GM21528 (cell line): ENCODE measurements at regions not wholly inside any gene's neighbourhood (a gene's known extent, or its start where the extent isn't known, plus 50 kb on each side); places are given as distances from the start of the nearest gene placed in this dataset.
"Not testable (repeated sequence)": the region's sequence is repeated elsewhere in the genome, so short reads cannot be mapped to it uniquely, and the experiment has no call there.

Experiments
- ATAC-seq: cut with Tn5 transposase; IDR thresholded peaks from one replicate; pipeline ENCODE4 v1.9.1; 2021; ENCODE audit warnings: mild to moderate bottlenecking, moderate library complexity; ENCODE audit not compliant: unreplicated experiment, low FRiP score

DNA sequence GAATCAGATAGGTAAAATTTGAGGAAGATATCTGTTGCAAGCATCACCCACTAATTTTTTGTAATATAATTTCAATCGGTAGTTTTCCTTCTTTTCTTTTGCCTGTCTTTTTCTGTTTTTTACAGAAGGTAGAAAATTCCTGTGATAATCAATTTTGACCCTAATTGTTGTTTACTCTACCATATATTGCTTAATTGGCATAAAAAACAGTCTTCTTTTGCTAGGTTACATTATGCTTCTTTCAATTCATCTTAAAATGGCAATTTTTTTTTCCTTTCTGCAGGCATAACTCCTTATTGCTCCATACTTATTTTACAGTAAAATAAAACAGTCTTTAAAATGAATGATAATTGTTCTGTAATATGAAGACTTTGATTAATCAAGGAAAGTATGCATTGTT is 286.2 kb upstream of the LRP1B start:
- no peak for ATAC-seq

DNA sequence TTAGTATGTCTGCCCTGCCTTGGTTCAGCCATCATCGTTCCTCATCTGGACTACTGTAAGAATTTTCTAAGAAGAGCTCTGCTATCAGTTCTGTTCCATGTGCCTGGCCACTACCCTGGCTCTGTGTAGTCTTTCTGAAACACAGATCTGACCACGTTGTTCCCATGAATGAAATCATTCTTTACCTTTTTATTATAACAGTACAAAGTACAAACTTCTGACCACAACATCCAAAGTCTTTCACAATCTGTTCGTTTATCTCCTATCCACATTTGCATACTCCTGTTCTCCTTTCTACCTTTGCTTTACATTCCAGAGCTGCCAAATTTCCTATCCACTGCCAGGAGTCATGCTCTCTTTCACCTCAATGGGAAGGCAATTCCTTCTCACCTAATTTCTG is 284.6 kb upstream of the LRP1B start:
- ATAC-seq: no peak

DNA sequence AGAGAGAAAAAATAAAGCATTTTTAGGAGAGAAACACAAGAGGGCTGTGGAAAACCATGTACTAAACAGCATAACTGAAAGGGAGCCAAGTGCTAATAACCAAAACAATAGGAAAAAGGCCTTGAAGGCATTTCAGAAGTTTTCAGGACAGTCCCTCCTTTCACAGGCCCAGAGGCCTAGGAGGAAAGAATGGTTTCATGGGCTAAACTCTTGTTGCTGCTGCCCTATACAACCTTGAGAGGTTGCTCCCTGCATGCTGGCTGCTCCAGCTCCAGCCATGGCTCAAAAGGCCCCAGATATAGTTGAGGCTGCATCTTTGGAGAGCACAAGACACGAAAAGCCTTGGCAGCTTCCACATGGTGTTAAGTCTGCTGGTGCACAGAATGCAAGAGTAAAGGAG is 267.4 kb upstream of the LRP1B start:
- no peak for ATAC-seq

DNA sequence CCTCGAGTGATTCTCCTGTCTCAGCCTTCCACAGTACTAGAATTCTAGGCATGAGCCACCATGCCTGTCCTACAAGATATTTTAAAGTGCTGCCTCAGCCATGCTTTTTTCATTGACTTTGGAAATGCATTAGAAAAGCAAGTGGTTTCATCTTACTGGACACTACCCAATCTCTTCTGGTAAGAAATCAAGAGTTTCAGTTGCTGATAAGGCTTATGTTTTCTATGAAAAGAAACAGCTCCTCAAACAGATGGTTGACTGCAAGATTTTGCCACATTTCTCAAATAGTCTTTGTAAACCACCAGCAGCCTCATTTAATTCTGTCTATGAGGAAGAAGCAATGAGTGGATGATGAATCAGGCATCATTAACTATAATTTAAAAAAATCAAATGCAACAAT is 264.5 kb upstream of the LRP1B start:
- ATAC-seq: no peak

DNA sequence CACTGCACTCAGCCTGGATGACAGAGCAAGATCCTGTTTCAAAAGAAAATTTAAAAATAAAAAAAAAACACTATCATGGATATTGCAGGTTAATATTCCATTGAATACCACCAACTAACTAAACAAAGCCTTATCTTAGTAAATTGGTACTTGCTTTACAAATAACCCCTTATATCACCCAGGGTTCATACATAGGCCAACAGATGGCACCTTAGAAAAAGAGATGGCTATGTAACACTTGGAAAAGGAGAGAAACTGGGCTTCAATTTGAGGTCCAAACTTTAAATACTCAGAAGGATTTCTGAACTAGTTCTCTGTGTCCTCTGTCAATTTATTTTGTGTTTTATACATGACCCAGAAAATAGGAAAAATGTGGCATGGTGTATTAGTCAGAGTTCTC is 249.6 kb upstream of the LRP1B start:
- ATAC-seq: no peak

DNA sequence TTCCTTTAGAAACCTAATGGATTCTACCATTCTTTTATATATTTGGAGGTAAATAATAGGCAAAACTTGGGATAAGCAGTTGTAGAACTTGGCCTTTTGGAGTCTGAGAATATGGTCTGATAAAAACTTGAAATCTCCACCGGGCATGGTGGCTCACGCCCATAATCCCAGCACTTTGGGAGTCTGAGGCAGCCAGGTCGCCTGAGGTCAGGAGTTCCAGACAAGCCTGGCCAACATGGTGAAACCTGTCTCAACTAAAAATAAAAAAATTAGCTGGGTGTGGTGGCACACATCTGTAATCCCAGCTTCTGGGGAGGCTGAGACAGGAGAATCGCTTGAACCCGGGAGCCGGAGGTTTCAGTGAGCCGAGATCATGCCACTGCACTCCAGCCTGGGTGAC is 231.3 kb upstream of the LRP1B start:
- not testable (repeated sequence) for ATAC-seq

DNA sequence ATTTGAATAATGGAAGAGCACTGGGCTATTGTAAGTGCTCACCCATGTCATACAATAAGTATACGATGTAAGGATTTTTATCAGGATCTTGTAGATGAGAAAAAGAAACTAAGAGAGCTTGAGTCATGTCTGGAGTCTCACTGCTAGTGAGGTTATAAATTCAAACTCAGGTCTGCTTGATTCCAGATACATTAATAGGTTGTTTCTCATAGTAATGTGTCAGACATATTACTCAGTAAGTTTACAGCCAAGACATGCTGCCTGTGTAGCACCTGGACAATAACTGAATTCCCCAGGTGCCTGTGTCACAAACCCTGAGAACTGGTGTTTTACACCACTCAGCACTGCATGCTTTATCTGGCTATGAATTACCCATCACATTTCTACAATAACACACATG is 216.9 kb upstream of the LRP1B start:
- ATAC-seq: no peak

DNA sequence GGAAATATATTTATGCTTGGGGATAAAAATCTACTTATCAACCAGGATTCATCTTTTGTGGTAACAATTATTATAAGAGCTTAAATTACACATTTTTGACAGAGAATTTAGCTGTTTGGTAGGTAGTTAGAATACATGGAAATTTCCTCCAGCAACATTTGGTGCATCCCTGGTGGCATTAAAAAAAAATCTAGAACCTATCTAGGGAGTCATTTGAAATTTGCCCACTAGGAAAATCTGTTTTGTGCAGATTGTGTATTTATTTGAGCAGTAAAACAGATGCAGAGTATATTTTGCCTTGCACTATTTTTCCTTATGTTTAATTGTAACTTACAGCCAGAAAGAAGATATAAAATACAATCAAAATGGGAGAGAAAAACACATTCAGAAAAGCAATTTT is 208.4 kb upstream of the LRP1B start:
- no peak for ATAC-seq

DNA sequence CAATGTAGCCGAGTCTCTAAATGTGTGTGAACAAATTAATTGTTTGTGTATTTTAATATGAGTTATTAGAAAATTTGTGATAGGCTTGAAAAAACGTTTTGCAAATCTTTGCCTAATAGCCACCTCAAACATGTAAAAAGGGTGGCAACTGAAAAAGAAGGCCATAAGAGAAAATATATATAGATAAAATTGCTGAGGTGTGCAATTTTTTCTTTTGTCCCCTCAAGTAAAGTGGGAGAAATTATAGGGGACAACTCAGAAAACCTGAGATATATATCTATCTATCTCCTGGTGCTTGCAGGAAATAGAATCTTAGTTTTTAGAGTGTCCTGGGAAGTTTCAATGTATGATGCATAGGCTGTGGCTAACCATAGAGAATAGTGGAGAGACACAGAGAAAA is 201.4 kb upstream of the LRP1B start:
- no peak for ATAC-seq

DNA sequence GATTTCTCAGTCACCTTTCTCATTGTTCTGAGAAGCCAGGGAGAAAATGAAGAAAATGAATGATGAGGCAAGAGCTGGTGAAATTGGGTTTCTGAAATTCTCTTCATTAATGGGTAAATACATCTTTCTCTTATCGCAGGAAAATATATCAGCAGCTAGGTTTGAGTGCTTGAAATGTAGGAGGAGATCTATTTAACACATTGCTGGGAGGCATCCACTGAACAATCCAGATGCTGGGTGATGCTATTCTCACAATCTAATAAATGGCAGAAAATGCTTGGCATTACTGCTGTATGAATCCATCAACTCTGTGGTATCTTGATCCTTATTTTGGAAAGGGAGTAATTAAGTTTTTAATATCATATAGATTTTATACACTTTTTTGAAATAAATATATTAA is 199.6 kb upstream of the LRP1B start:
- no peak for ATAC-seq

DNA sequence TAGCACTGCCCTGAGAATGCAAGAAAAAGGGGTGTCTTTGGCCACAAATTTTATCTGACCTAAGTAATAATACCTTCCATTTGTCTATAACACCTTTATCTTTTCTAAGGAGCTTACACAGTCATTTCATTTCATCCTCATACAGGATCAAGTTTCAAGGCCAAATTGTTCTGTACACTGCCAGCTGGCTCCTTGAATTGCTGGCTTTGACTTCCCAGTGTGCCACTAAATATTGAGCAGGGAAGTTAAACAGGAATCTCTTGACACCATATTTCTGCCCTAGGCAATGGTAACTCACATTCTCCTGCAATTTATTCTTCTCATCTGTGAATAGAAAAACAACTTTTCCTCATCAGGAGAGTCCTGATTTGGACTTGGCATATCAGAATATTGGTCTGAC is 195.1 kb upstream of the LRP1B start:
- no peak for ATAC-seq

DNA sequence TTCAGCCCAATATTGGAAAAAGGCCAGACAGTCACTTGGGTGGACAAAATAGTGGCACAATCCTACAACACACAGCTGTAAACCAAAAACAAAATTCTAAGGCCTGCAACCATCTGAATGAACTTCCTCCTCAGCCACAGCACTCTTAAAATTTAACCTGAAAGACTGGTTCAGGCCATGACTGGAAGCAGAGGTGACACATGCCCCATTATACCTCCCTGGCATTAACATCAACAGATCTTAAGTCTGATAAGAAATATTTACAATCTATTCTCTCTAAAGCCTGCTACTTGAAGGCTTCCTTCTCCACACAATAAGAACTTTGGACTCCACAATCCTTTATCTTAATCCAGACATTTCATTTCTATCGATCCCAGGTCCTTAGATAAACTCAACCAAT is 192.4 kb upstream of the LRP1B start:
- no peak for ATAC-seq

DNA sequence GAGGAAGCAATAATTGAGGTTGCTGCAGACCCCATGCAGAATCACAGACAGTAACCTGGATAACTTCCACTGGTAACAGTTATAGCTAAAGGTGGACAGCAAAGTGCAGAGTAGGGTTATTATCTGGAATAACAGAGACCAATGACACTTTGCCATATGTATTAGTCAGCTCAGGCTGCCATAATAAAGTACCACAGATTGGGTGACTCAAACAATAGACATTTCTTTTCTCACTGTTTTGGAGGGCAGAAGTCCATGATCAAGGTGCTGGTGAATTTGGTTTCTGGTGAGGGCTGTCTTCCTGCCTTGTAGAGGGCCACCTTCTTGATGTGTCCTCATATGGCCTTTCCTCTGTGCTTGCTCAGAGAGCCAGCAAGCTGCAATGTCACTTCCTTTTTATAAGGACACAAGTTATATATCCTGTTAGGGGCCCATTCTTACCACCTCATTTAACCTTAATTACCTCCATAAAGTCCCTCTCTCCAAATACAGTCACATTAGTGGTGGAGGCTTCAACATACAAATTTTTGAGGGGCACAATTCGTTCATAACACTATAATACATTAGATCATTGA is 191.0 kb upstream of the LRP1B start:
- no peak for ATAC-seq

DNA sequence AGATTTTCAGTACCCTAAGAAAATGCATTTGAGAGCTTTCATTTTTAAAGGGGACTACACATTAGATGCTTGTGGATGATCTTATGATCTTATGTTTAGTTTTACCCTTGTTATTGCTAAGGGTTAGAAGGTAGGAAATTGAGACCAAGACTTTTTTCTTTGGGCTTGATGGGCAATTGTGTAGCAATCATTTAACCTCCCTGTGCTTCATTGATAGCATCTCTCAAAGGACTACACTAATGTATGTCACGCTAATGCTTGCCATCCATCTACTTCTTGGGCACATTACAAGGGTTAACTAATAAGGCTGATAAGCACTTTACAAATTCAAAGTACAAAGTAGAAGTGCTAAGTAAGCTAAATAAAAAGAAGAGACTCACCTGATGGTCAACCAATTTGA is 189.3 kb upstream of the LRP1B start:
- no peak for ATAC-seq

DNA sequence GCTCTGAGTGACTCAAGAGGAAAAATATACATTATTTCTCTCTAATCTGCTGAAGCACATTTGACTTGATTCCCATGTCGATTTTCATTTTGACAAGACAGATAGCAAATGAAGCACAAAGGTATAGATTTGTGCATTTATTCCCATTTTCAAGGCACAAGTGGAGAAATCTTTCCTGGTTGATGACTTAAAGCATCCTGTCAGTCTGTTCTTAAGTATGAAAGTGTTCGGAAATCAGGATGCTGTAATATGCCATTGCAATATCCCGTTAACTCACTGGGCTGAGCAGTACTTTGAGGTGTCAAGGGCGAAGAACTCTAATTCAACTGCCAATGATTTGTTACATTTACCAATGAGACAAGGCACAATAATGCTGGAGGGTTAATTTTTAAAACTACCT is 185.2 kb upstream of the LRP1B start:
- ATAC-seq: no peak

DNA sequence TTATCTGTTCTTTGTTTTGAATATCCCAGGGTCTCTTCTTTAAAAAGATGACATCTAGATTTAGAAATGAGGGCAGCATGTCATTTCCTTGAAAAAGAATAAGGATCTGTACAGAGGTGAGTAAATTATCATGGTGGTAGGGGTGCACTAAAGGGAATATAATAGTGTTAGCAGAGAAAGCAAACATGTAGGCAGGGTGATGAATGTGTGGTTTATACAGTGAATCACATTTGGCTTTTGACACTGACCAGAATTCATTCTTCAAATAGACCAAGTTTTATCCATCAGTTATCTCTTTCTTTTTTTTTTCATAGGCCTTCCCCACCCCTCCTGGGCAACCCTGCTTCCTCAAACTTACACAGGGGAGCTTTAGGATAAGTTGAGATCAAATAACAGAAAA is 184.5 kb upstream of the LRP1B start:
- no peak for ATAC-seq

DNA sequence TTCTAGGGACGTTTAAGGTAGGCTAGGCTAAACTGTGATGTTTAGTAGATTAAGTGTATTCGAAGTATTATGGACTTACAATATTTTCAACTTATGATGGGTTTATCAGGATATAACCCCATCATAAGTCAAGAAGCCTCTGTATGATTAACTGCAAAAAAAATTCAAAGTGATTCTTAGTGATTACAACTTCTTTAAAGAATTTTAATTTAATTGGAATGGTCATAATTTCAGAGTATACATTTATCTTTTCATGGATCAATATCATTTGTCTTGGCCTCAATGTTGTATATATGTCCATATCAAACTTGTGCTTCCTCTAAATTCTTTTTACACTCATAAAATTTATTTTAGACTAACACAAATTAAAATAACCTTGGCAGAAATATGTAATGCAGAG is 183.3 kb upstream of the LRP1B start:
- ATAC-seq: no peak

DNA sequence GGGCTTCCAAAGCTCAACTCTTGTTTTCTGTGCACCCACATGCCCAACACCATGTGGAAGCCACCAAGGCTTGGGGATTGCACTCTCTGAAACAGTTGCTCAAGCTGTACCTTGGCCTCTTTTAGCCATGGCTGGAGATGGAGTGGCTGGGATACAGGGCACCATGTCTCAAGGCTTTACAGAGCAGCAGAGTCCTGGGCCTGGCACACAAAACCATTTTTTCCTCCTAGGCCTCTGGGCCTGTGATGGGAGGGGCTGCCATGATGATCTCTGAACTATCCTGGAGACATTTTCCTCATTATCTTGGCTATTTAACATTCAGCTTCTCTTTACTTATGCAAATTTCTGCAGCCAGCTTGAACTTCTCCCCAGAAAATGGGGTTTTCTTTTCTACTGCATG is 179.7 kb upstream of the LRP1B start:
- ATAC-seq: no peak

DNA sequence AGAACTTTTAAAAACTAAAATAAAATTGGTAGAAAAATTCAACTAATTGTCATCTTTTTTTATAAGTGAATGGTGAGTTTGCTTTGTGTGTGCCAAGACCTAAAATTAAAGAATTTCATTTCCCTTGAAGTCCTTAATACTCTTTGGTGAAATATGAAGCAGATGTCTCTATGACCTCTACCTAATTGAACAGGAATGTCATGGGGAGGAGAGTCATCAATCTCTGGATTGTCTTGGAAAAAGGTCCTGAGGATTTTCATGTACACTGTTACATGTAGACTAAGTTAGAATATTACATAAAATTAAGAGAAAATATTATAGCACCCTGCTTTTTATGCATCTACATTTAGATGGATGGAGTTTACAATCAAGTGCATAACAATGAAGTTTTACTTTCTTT is 177.9 kb upstream of the LRP1B start:
- no peak for ATAC-seq

DNA sequence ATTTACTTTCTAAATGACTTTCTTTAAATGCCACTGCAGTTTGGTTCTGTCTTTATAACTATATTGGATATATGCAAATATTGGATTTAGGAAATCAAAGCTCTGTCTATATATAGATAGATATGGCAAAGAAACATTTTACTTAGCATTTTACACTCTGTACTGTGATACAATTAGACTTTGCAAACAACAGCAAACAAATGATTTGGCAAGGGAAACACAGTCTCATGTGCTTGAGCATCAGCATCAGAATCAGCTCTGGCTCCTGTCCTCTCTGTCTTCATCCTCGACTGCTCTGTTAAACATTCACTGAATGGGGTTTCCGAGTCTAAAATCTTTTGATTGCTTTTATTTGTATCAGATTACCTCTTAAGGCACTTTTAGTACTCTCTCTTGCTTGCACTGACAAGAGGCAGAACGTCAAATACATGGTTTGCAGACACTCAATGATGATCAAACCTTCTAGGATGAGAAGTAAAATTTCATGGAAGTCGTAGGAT is 176.8 kb upstream of the LRP1B start:
- ATAC-seq: no peak

DNA sequence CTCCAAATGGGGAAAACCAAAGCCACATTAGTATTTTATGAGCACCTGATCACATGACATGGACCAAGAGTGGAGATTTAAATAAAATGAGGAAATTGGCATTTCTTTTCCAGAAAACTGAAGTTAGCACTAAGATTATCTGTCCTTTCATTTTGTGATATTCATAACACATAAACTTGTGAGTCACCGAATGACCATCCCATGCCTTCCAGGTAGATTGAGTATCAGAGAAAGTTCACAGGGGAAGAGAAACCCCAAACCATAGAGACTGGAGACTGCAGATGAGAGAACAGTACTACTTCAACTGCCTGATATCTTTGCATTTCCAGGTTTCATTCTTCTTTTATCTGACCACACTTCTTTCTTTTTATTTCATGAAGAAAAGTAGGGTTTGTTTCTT is 176.3 kb upstream of the LRP1B start:
- ATAC-seq: no peak

DNA sequence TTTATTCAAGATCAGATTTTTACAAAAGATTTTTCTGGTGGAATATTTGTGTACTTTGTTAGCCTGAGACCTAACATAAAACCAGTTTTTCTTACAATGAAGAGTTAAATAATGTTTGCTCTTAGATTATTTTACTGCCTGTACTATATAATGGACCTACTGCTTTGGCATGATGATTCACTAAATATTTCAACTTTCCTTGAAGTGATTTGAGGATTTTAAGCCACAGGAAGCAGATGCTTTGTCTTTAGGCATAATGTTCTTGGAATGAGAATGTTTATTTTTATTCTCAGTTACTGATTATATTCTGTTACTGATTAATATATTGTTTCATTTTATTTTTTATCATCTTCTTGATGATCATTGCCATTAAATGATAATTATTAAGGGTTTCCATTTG is 175.3 kb upstream of the LRP1B start:
- ATAC-seq: no peak

DNA sequence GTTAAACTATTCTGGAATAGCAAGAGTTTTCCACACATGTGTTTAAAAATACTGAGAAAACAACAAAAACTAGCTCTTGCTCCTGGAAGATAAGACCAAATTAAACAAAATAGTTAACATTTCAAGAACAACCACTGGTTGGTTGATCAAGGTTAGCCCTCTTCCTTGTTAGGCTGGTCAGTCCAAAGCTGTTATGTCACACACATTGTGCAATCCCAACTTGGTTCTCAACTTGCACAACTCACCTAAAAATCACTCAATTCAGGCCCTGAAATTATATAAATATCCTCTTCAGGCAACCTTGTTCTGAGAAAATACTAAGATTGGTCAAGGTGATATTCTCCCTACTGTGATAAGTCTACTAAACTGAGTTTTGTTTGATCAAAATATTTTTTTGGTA is 169.7 kb upstream of the LRP1B start:
- ATAC-seq: no peak
